K562 (cell line): ENCODE measurements at regions not wholly inside any gene's neighbourhood (a gene's known extent, or its start where the extent isn't known, plus 50 kb on each side); places are given as distances from the start of the nearest gene placed in this dataset.

Experiments
- ATAC-seq: fragments of 200-7000 bp; cut with Tn5 transposase; 3 replicates; pipeline ENCODE4 v1.9.1; 2020; ENCODE audit warnings: moderate library complexity
- BruUV-seq: library from RNA; stranded (reverse); fragments of 400-500 nt; replicated peaks from 2 replicates; lab custom pipeline; 2021; lab: Mats Ljungman, UMichigan
- CTCF ChIA-PET: fragments of 300-600 bp; formaldehyde crosslinking; extraction: SDS; loops from one replicate; lab custom pipeline; 2021; ENCODE audit warnings: low intra/inter-chr PET ratio; lab: Yijun Ruan, JAX
- POLR2A ChIA-PET: fragments of 300-600, 350-650 bp; sonication (Branson Sonifier 250); formaldehyde crosslinking; extraction: SDS; loops from one replicate; lab custom pipeline; 2021; ENCODE audit warnings: antibody characterized with exemption, inconsistent platforms; lab: Yijun Ruan, JAX
- DNase-seq, 4 experiments: peaks; one replicate each; pipeline versions ENCODE4 v3.0.0 to v3.0.0-alpha.2; 2011 to 2018; ENCODE audit warnings: low spot score in 3 of 4, mixed read lengths in 3 of 4; ENCODE audit errors: extremely low read depth in 1 of 4
- FAIRE-seq: peaks from 2 replicates; lab custom pipeline; 2011; peaks lifted over from hg19 to GRCh38; lab: Jason Lieb, UNC
- H2AFZ ChIP-seq: 2 replicates; pipeline ENCODE4 v1.6.0; 2011; ENCODE audit warnings: low read depth, low read length, control low read depth, inconsistent platforms
- H3K27ac ChIP-seq: fragments of 200-600 bp; 3 replicates; pipeline ENCODE4 v1.8.0; 2011; ENCODE audit warnings: low read depth, mild to moderate bottlenecking, control low read depth, inconsistent platforms, low read length, moderate library complexity, mixed read lengths; ENCODE audit errors: extremely low read depth
- H3K27me3 ChIP-seq, 2 experiments: fragments of 300-600 bp in 1 of 2; 2 replicates in 1 of 2; 3 replicates in 1 of 2; pipeline versions ENCODE4 v1.6.0 to v1.8.0; 2011; ENCODE audit warnings: inconsistent platforms in 2 of 2, low read length in 2 of 2, mild to moderate bottlenecking in 1 of 2, mixed read lengths in 1 of 2, moderate library complexity in 1 of 2; ENCODE audit not compliant: control insufficient read depth in 2 of 2, insufficient read depth in 2 of 2
- H3K36me3 ChIP-seq: fragments of 300-600 bp; 3 replicates; pipeline ENCODE4 v1.8.0; 2011; ENCODE audit warnings: mild to moderate bottlenecking, low read length, inconsistent platforms; ENCODE audit not compliant: control insufficient read depth, insufficient read depth
- H3K4me1 ChIP-seq, 2 experiments: fragments of 200-600 bp in 1 of 2; replicated peaks in 1 of 2; 2 replicates in 1 of 2; 3 replicates in 1 of 2; pipeline versions ENCODE4 v1.5.1 to v1.8.0; 2011; ENCODE audit warnings: inconsistent platforms in 2 of 2, low read length in 2 of 2, mild to moderate bottlenecking in 1 of 2, mixed read lengths in 1 of 2, moderate library complexity in 1 of 2; ENCODE audit not compliant: control insufficient read depth in 2 of 2, insufficient read depth in 2 of 2
- H3K4me2 ChIP-seq: 2 replicates; pipeline ENCODE4 v1.6.1; 2011; ENCODE audit warnings: low read length, control low read depth, inconsistent platforms, mixed read lengths; ENCODE audit not compliant: insufficient read depth
- H3K4me3 ChIP-seq: fragments of 200-600 bp; sonication (generic), shearing (Covaris generic); 2 replicates; pipeline ENCODE4 v1.5.1; 2016; ENCODE audit warnings: control low read depth, inconsistent platforms
- H3K79me2 ChIP-seq: fragments of 200-600 bp; 3 replicates; pipeline ENCODE4 v1.8.0; 2011; ENCODE audit warnings: low read length, inconsistent platforms; ENCODE audit not compliant: control insufficient read depth, insufficient read depth
- H3K9ac ChIP-seq, 2 experiments: 2 replicates each; pipeline versions ENCODE4 v1.6.0 to v1.6.1; 2011; ENCODE audit warnings: low read depth in 2 of 2, low read length in 2 of 2, control low read depth in 1 of 2, inconsistent platforms in 1 of 2, mild to moderate bottlenecking in 1 of 2, mixed read lengths in 1 of 2; ENCODE audit not compliant: insufficient read depth in 1 of 2
- H3K9me1 ChIP-seq: one replicate; pipeline ENCODE4 v1.6.0; 2011; ENCODE audit warnings: inconsistent platforms, mild to moderate bottlenecking, low read length, moderate library complexity; ENCODE audit not compliant: control insufficient read depth, insufficient read depth
- H3K9me3 ChIP-seq: replicated peaks from 2 replicates; pipeline ENCODE4 v1.5.1; 2011; ENCODE audit warnings: low read depth, low read length, inconsistent platforms; ENCODE audit not compliant: control insufficient read depth, insufficient read depth
- H4K20me1 ChIP-seq: replicated peaks from 2 replicates; pipeline ENCODE4 v1.6.1; 2011; ENCODE audit warnings: low read length, inconsistent platforms, mixed read lengths; ENCODE audit not compliant: control insufficient read depth, insufficient read depth
- ARID2 ChIP-seq: fragments of 450-650 bp; IDR thresholded peaks from 2 replicates; pipeline ENCODE4 v1.6.1; 2017; ENCODE audit warnings: antibody characterized with exemption, mild to moderate bottlenecking
- ATF3 ChIP-seq, 2 experiments: fragments of 450-650 bp in 1 of 2; sonication (generic) in 1 of 2; formaldehyde crosslinking in 1 of 2; IDR thresholded peaks in 1 of 2; conservative IDR thresholded peaks in 1 of 2; 2 replicates each; pipeline versions ENCODE4 v1.6.1 to v1.8.1; 2016 to 2023; ENCODE audit warnings: mild to moderate bottlenecking in 2 of 2, moderate library complexity in 2 of 2, inconsistent platforms in 1 of 2, missing genetic modification reagents in 1 of 2
- GABPA ChIP-seq: fragments of 200-800 bp; sonication (Bioruptor generic); conservative IDR thresholded peaks from 2 replicates; pipeline ENCODE4 v1.6.1; 2016; ENCODE audit warnings: low read depth, missing genetic modification characterization, missing compliant biosample characterization
- HEY1 ChIP-seq: fragments of 250-450 bp; sonication (Bioruptor Pico); IDR thresholded peaks from 2 replicates; pipeline ENCODE4 v1.5.0; 2020; ENCODE audit warnings: mild to moderate bottlenecking, moderate library complexity, borderline replicate concordance
- KLF13 ChIP-seq: fragments of 450-650 bp; IDR thresholded peaks from 2 replicates; pipeline ENCODE4 v1.6.1; 2016; ENCODE audit warnings: missing genetic modification characterization, low read depth, mild to moderate bottlenecking, missing compliant biosample characterization, moderate library complexity, borderline replicate concordance
- LARP7 ChIP-seq: fragments of 450-650 bp; IDR thresholded peaks from 2 replicates; pipeline ENCODE4 v1.6.1; 2016
- NFE2 ChIP-seq: IDR thresholded peaks from 2 replicates; pipeline ENCODE4 v1.6.1; 2014; ENCODE audit warnings: antibody characterized with exemption, low read depth
- NFIC ChIP-seq: fragments of 450-650 bp; IDR thresholded peaks from 2 replicates; pipeline ENCODE4 v1.6.1; 2017; ENCODE audit warnings: mild to moderate bottlenecking, inconsistent platforms
- SFPQ ChIP-seq: fragments of 200-400 bp; formaldehyde crosslinking; IDR thresholded peaks from 2 replicates; pipeline ENCODE4 v1.6.1; 2017; ENCODE audit warnings: mild to moderate bottlenecking, low read depth, low read length, moderate library complexity
- SMARCA5 ChIP-seq: fragments of 450-650 bp; IDR thresholded peaks from 2 replicates; pipeline ENCODE4 v1.6.1; 2016
- STAT5A ChIP-seq: IDR thresholded peaks from 2 replicates; pipeline ENCODE4 v1.6.1; 2012; ENCODE audit warnings: low read length, inconsistent platforms, borderline replicate concordance
- SUPT5H ChIP-seq: fragments of 450-650 bp; IDR thresholded peaks from 2 replicates; pipeline ENCODE4 v1.6.1; 2016
- USF1 ChIP-seq: sonication (generic); formaldehyde crosslinking; IDR thresholded peaks from 2 replicates; pipeline ENCODE4 v1.9.0; 2022; ENCODE audit warnings: mild to moderate bottlenecking, missing genetic modification reagents
- XRCC3 ChIP-seq: fragments of 450-650 bp; IDR thresholded peaks from 2 replicates; pipeline ENCODE4 v1.6.1; 2017; ENCODE audit warnings: mild to moderate bottlenecking, moderate library complexity
- ZFP36 ChIP-seq: fragments of 150-350 bp; IDR thresholded peaks from 2 replicates; pipeline ENCODE4 v1.6.1; 2018; ENCODE audit warnings: low read length, low read depth; ENCODE audit not compliant: partially characterized antibody
- ZNF316 ChIP-seq: fragments of 450-650 bp; IDR thresholded peaks from 2 replicates; pipeline ENCODE4 v1.6.1; 2016
- WGBS: fragments of 100-300 bp; shearing (Covaris generic); methylation state at CpG from one replicate; pipeline ENCODE4 v1.1.6; 2016; ENCODE audit warnings: low coverage, mixed read lengths; ENCODE audit not compliant: insufficient coverage; ENCODE audit errors: missing lambda C conversion rate; 5-methylcytosine and 5-hydroxymethylcytosine counted together
- in situ Hi-C: fragments of 300-500 bp; cut with MboI; formaldehyde crosslinking; loops from 4 replicates; pipeline ENCODE4 v1.15.0; 2018; ENCODE audit warnings: inconsistent platforms, mixed read lengths
- intact Hi-C: fragments of 100-400 bp; cut with micrococcal nuclease; formaldehyde crosslinking; loops from 2 replicates; pipeline ENCODE4 v1.14.2; 2022
- TF ChIP-seq, protein P1 (sequence below): fragments of 450-650 bp; IDR thresholded peaks from 2 replicates; pipeline ENCODE4 v1.6.1; 2016; ENCODE audit warnings: mild to moderate bottlenecking

DNA sequence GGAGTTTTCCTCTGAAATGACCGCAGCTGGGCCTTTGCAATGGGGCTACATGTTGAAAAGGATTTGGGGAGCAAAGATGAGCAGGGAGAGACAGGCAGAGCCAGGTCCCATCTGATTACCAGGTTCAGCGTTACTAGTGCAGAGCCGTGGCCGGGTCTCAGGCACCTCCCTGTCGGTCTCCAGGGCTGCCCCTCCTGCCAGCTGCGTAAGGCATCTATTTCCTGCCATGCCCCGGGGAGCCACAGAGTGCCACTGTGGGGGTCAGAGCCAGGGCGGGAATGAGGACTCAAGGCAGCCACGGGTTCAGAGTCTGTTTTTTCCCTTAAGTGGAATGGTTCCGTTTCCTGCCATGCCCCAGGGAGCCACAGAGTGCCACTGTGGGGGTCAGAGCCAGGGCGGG is 382.6 kb upstream of the SHH start (continued):
- TF ChIP-seq USF1 (CRISPR knock-in tag): no peak
- TF ChIP-seq, all 486 proteins: peak for 0

GRCh38 chr7:156192921-156193320 is 380.7 kb upstream of the SHH start:
- no peak overlapping the region for H2AFZ ChIP-seq
- H4K20me1 ChIP-seq: peaks cover 3% of the 10 kb centered on the region; the same call in 1 of the 2 replicates
- H3K9me3 ChIP-seq: no peaks in the 10 kb centered on the region
- POLR2A ChIA-PET: interaction anchor here (0.6 to 0.9 kb wide), 3 partner anchors 12 to 223 kb away, joined by 3 to 4 read pairs (median 3); no protein-coding TSS in a partner anchor
- H3K4me2 ChIP-seq: no peak overlapping the region
- H3K9ac ChIP-seq: no peak overlapping the region
- H3K79me2 ChIP-seq: no peaks in the 10 kb centered on the region
- FAIRE-seq (peak; percentile 75), DNase-seq (peak; percentile 46 to 62 (median 60)), ATAC-seq (peak; percentile 88)
- H3K9me1 ChIP-seq: no peaks in the 10 kb centered on the region
- 0% methylated on average over 4 of the region's 4 CpGs for WGBS
- H3K4me3 ChIP-seq: no peak overlapping the region
- BruUV-seq: no TSS peak
- H3K4me1 ChIP-seq: no peaks in the 10 kb centered on the region
- intact Hi-C loops: no loop called here
- no peaks in the 10 kb centered on the region for H3K36me3 ChIP-seq
- H3K27ac ChIP-seq: no peak overlapping the region
- CTCF ChIA-PET: interaction anchor here (0.6 kb wide), 1 partner anchor 1022 kb away, joined by 3 read pairs; no protein-coding TSS in a partner anchor
- in situ Hi-C loops: no loop called here
- H3K27me3 ChIP-seq: peaks cover 33 to 59% of the 10 kb centered on the region in 2 experiments
- peak; percentile 97 for TF ChIP-seq ZNF316
- no peak for TF ChIP-seq KLF13 (tag)
- no peak for TF ChIP-seq LARP7
- TF ChIP-seq NFIC: no peak
- peak; percentile 41; the same call in 1 of the 2 replicates for TF ChIP-seq ATF3 (IDR thresholded peaks at IDR 0.05)
- no peak for TF ChIP-seq ATF3 (CRISPR knock-in tag; conservative IDR thresholded peaks at IDR 0.05)
- no peak for TF ChIP-seq ZFP36
- TF ChIP-seq ARID2: no peak
- no peak for TF ChIP-seq SMARCA5
- no peak for TF ChIP-seq SFPQ
- no peak for TF ChIP-seq XRCC3
- no peak for TF ChIP-seq HEY1 (CRISPR knock-in tag)
- TF ChIP-seq SUPT5H: no peak
- peak; percentile 89 for TF ChIP-seq NFE2
- TF ChIP-seq STAT5A: no peak
- TF ChIP-seq GABPA (tag): no peak
- TF ChIP-seq, protein P1, sequence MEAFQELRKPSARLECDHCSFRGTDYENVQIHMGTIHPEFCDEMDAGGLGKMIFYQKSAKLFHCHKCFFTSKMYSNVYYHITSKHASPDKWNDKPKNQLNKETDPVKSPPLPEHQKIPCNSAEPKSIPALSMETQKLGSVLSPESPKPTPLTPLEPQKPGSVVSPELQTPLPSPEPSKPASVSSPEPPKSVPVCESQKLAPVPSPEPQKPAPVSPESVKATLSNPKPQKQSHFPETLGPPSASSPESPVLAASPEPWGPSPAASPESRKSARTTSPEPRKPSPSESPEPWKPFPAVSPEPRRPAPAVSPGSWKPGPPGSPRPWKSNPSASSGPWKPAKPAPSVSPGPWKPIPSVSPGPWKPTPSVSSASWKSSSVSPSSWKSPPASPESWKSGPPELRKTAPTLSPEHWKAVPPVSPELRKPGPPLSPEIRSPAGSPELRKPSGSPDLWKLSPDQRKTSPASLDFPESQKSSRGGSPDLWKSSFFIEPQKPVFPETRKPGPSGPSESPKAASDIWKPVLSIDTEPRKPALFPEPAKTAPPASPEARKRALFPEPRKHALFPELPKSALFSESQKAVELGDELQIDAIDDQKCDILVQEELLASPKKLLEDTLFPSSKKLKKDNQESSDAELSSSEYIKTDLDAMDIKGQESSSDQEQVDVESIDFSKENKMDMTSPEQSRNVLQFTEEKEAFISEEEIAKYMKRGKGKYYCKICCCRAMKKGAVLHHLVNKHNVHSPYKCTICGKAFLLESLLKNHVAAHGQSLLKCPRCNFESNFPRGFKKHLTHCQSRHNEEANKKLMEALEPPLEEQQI: no peak
